GM21786 (cell line): ENCODE measurements at regions not wholly inside any gene's neighbourhood (a gene's known extent, or its start where the extent isn't known, plus 50 kb on each side); places are given as distances from the start of the nearest gene placed in this dataset.
"Not testable (repeated sequence)": the region's sequence is repeated elsewhere in the genome, so short reads cannot be mapped to it uniquely, and the experiment has no call there.

Experiments
- ATAC-seq: cut with Tn5 transposase; IDR thresholded peaks from one replicate; pipeline ENCODE4 v1.9.1; 2021; ENCODE audit not compliant: unreplicated experiment

GRCh38 chr12:131635491-131636122, 75.3 kb upstream of the SFSWAP start:
- ATAC-seq, result no peak

- no peak for ATAC-seq
These were observed 74.6 kb upstream of the SFSWAP start for GRCh38 chr12:131636266-131636665.

GRCh38 chr12:131636940-131637750, 73.7 kb upstream of the SFSWAP start:
- no peak for ATAC-seq

- ATAC-seq, result no peak
These were observed 72.9 kb upstream of the SFSWAP start for GRCh38 chr12:131637986-131638385.

GRCh38 chr12:131639270-131639940, 71.5 kb upstream of the SFSWAP start:
- no peak for ATAC-seq

GRCh38 chr12:131640525-131640924, 70.4 kb upstream of the SFSWAP start:
- ATAC-seq, result no peak

GRCh38 chr12:131641315-131641714, 69.6 kb upstream of the SFSWAP start:
- no peak for ATAC-seq

GRCh38 chr12:131642101-131642540, 68.8 kb upstream of the SFSWAP start:
- no peak for ATAC-seq

- no peak for ATAC-seq
These were observed 68.1 kb upstream of the SFSWAP start for GRCh38 chr12:131642771-131643170.

- ATAC-seq, result no peak
These were observed 67.0 kb upstream of the SFSWAP start for GRCh38 chr12:131643631-131644452.

- ATAC-seq, result no peak
These were observed 66.4 kb upstream of the SFSWAP start for GRCh38 chr12:131644481-131644880.

- not testable (repeated sequence) for ATAC-seq
These were observed 66.0 kb upstream of the SFSWAP start for GRCh38 chr12:131644917-131645316.

- not testable (repeated sequence) for ATAC-seq
These were observed 65.3 kb upstream of the SFSWAP start for GRCh38 chr12:131645557-131645956.

GRCh38 chr12:131646444-131646843, 64.4 kb upstream of the SFSWAP start:
- ATAC-seq, result not testable (repeated sequence)

- ATAC-seq, result no peak
These were observed 63.2 kb upstream of the SFSWAP start for GRCh38 chr12:131647667-131648066.

GRCh38 chr12:131655469-131656174, 55.3 kb upstream of the SFSWAP start:
- not testable (repeated sequence) for ATAC-seq

- ATAC-seq, result not testable (repeated sequence)
These were observed 54.1 kb upstream of the SFSWAP start for GRCh38 chr12:131656796-131657195.

GRCh38 chr12:131658605-131659004, 52.3 kb upstream of the SFSWAP start:
- not testable (repeated sequence) for ATAC-seq

GRCh38 chr12:131659484-131659883, 51.4 kb upstream of the SFSWAP start:
- not testable (repeated sequence) for ATAC-seq

- ATAC-seq, result not testable (repeated sequence)
These were observed 50.9 kb upstream of the SFSWAP start for GRCh38 chr12:131659976-131660375.
